ENCODE measurements at regions not wholly inside any gene's neighbourhood (a gene's known extent, or its start where the extent isn't known, plus 50 kb on each side); places are given as distances from the start of the nearest gene placed in this dataset.

DNA sequence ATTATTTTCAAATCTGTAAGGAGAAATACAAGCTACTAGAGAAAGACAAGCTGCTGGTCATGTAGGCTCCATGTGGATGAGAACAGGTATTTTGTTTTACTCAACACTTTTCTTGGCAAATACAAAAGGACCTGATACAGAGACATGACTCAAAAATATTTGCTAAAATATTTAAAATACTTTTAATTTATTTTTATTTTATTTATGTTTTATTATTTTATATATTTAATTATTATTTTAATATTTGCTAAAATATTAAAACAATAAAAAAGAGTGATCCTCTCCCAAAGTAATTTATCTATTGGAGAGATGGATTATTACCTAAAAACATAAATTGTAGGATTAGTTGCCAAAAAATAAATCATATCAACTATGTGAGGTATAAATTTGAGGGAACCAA is 808.9 kb upstream of the SEL1L start:
- Mint-ChIP-seq H3K27me3 (ENCODE audit: low read depth in 3 of 3) (no peaks in the 10 kb centered on the region), H3K27ac (no peak overlapping the region), H3K9me3 (peaks cover 2 to 22% (median 7%) of the 10 kb centered on the region in 7 donors), H3K4me3 (no peak overlapping the region), H3K4me1 (no peaks in the 10 kb centered on the region), H3K36me3 (no peaks in the 10 kb centered on the region)
- H3K27me3 ChIP-seq (ENCODE audit: control insufficient read depth in 2 of 2, insufficient read depth in 2 of 2, low read length in 2 of 2), result no peaks in the 10 kb centered on the region
- no peaks in the 10 kb centered on the region for H4K20me1 ChIP-seq (ENCODE audit: insufficient read depth, low read length)
- TF ChIP-seq, protein P1, sequence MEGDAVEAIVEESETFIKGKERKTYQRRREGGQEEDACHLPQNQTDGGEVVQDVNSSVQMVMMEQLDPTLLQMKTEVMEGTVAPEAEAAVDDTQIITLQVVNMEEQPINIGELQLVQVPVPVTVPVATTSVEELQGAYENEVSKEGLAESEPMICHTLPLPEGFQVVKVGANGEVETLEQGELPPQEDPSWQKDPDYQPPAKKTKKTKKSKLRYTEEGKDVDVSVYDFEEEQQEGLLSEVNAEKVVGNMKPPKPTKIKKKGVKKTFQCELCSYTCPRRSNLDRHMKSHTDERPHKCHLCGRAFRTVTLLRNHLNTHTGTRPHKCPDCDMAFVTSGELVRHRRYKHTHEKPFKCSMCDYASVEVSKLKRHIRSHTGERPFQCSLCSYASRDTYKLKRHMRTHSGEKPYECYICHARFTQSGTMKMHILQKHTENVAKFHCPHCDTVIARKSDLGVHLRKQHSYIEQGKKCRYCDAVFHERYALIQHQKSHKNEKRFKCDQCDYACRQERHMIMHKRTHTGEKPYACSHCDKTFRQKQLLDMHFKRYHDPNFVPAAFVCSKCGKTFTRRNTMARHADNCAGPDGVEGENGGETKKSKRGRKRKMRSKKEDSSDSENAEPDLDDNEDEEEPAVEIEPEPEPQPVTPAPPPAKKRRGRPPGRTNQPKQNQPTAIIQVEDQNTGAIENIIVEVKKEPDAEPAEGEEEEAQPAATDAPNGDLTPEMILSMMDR (IDR thresholded peaks at IDR 0.05), result no peak
- no peaks in the 10 kb centered on the region for H3K4me1 ChIP-seq (ENCODE audit: control insufficient read depth in 1 of 2, insufficient read depth in 2 of 2, low read length in 2 of 2)
- no peak overlapping the region for H3K27ac ChIP-seq (ENCODE audit: low read depth in 1 of 2, low read length in 2 of 2)
- no peak overlapping the region for H3K4me3 ChIP-seq (replicated peaks in 1 of 3; ENCODE audit: low read depth in 2 of 3, low read length in 3 of 3)
- no peaks in the 10 kb centered on the region for H3K36me3 ChIP-seq (replicated peaks in 1 of 2; ENCODE audit: control insufficient read depth in 1 of 2, insufficient read depth in 2 of 2, low read length in 2 of 2)
- peaks cover 0 to 12% of the 10 kb centered on the region in 2 donors for H3K9me3 ChIP-seq (replicated peaks in 1 of 2; ENCODE audit: control insufficient read depth in 1 of 2, insufficient read depth in 1 of 2, low read length in 2 of 2)
- intact Hi-C loops (cut with micrococcal nuclease), result no loop called here
- H3K9ac ChIP-seq (ENCODE audit: insufficient read depth, low read length, poor library complexity, severe bottlenecking), result no peak overlapping the region
- H3K4me2 ChIP-seq (replicated peaks; ENCODE audit: extremely low read depth, low read length, poor library complexity, severe bottlenecking), result no peak overlapping the region
- H2AFZ ChIP-seq (ENCODE audit: insufficient read depth, low read depth, low read length, poor library complexity, severe bottlenecking), result no peak overlapping the region
- DNase-seq, result no peak
- no peaks in the 10 kb centered on the region for H3K79me2 ChIP-seq (ENCODE audit: insufficient read depth, low read length)

DNA sequence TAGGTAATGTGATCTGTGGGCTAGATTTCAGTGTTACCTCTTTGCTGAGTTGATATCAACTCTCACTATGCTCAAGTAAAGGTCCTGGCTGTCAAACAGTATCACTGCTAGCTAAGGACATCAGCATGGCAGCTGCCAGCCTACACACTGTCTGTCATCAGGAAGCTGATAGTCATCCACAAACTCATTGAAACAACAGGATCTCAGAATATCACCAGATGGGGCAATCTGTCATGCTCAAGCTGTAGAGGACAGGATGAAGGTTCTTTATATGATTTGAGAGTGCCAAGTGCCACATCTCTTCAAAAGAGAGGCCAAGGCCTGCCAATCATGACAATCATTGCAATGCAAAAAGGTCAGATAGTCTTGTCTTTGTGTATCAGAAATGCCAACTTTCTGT is 811.5 kb upstream of the SEL1L start:
- H3K4me1 ChIP-seq (ENCODE audit: control insufficient read depth in 1 of 2, insufficient read depth in 2 of 2, low read length in 2 of 2), result no peaks in the 10 kb centered on the region
- no peak overlapping the region for H3K9ac ChIP-seq (ENCODE audit: insufficient read depth, low read length, poor library complexity, severe bottlenecking)
- intact Hi-C loops (cut with micrococcal nuclease), result no loop called here
- H3K4me3 Mint-ChIP-seq, result no peak overlapping the region
- no peak for DNase-seq
- no peak overlapping the region for H3K27ac ChIP-seq (ENCODE audit: low read depth in 1 of 2, low read length in 2 of 2)
- H3K4me1 Mint-ChIP-seq, result no peaks in the 10 kb centered on the region
- no peaks in the 10 kb centered on the region for H3K79me2 ChIP-seq (ENCODE audit: insufficient read depth, low read length)
- peaks cover 3 to 24% (median 6%) of the 10 kb centered on the region in 7 donors for H3K9me3 Mint-ChIP-seq
- H3K27me3 ChIP-seq (ENCODE audit: control insufficient read depth in 2 of 2, insufficient read depth in 2 of 2, low read length in 2 of 2), result no peaks in the 10 kb centered on the region
- no peaks in the 10 kb centered on the region for H3K36me3 ChIP-seq (replicated peaks in 1 of 2; ENCODE audit: control insufficient read depth in 1 of 2, insufficient read depth in 2 of 2, low read length in 2 of 2)
- H4K20me1 ChIP-seq (ENCODE audit: insufficient read depth, low read length), result no peaks in the 10 kb centered on the region
- no peak overlapping the region for H3K4me2 ChIP-seq (replicated peaks; ENCODE audit: extremely low read depth, low read length, poor library complexity, severe bottlenecking)
- H2AFZ ChIP-seq (ENCODE audit: insufficient read depth, low read depth, low read length, poor library complexity, severe bottlenecking), result no peak overlapping the region
- peaks cover 0 to 13% of the 10 kb centered on the region in 2 donors for H3K9me3 ChIP-seq (replicated peaks in 1 of 2; ENCODE audit: control insufficient read depth in 1 of 2, insufficient read depth in 1 of 2, low read length in 2 of 2)
- no peaks in the 10 kb centered on the region for H3K27me3 Mint-ChIP-seq (ENCODE audit: low read depth in 3 of 3)
- H3K27ac Mint-ChIP-seq, result no peak overlapping the region
- H3K4me3 ChIP-seq (replicated peaks in 1 of 3; ENCODE audit: low read depth in 2 of 3, low read length in 3 of 3), result no peak overlapping the region
- TF ChIP-seq, protein P1 (IDR thresholded peaks at IDR 0.05), result no peak
- H3K36me3 Mint-ChIP-seq, result no peaks in the 10 kb centered on the region

Data from CD14-positive monocyte (primary cell).